ENCODE measurements at regions not wholly inside any gene's neighbourhood (a gene's known extent, or its start where the extent isn't known, plus 50 kb on each side); places are given as distances from the start of the nearest gene placed in this dataset.

DNA sequence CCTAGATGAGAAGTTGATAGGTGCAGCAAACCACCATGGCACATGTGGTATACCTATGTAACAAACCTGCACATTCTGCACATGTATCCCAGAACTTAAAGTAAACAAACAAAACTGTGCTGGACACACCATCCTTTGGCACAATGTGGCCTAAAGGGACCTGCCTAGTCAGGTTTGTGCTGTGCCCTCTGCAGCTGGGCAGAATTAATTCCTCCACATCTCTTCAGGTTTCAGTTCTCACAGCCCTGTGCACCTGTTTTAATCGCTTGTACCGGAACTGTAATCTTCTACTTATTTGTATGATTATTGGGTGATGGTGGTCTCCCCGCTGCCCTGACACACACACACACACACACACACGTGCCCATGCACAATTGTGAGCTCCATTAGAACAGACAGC, 252.7 kb downstream of the ACTR3B start:
- TF ChIP-seq, protein P1, sequence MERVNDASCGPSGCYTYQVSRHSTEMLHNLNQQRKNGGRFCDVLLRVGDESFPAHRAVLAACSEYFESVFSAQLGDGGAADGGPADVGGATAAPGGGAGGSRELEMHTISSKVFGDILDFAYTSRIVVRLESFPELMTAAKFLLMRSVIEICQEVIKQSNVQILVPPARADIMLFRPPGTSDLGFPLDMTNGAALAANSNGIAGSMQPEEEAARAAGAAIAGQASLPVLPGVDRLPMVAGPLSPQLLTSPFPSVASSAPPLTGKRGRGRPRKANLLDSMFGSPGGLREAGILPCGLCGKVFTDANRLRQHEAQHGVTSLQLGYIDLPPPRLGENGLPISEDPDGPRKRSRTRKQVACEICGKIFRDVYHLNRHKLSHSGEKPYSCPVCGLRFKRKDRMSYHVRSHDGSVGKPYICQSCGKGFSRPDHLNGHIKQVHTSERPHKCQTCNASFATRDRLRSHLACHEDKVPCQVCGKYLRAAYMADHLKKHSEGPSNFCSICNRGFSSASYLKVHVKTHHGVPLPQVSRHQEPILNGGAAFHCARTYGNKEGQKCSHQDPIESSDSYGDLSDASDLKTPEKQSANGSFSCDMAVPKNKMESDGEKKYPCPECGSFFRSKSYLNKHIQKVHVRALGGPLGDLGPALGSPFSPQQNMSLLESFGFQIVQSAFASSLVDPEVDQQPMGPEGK (CRISPR knock-in tag; IDR thresholded peaks at IDR 0.05; ENCODE audit: borderline replicate concordance) = no peak
- no peak for TF ChIP-seq ISL1 (CRISPR knock-in tag; IDR thresholded peaks at IDR 0.05)
- TF ChIP-seq ZFP3 (CRISPR knock-in tag; IDR thresholded peaks at IDR 0.05) = no peak
- no peak for TF ChIP-seq ZNF70 (CRISPR knock-in tag; IDR thresholded peaks at IDR 0.05)
- TF ChIP-seq RARB (CRISPR knock-in tag; IDR thresholded peaks at IDR 0.05) = no peak
- TF ChIP-seq ZC3H10 (CRISPR knock-in tag; IDR thresholded peaks at IDR 0.05) = no peak
- TF ChIP-seq, protein P2, sequence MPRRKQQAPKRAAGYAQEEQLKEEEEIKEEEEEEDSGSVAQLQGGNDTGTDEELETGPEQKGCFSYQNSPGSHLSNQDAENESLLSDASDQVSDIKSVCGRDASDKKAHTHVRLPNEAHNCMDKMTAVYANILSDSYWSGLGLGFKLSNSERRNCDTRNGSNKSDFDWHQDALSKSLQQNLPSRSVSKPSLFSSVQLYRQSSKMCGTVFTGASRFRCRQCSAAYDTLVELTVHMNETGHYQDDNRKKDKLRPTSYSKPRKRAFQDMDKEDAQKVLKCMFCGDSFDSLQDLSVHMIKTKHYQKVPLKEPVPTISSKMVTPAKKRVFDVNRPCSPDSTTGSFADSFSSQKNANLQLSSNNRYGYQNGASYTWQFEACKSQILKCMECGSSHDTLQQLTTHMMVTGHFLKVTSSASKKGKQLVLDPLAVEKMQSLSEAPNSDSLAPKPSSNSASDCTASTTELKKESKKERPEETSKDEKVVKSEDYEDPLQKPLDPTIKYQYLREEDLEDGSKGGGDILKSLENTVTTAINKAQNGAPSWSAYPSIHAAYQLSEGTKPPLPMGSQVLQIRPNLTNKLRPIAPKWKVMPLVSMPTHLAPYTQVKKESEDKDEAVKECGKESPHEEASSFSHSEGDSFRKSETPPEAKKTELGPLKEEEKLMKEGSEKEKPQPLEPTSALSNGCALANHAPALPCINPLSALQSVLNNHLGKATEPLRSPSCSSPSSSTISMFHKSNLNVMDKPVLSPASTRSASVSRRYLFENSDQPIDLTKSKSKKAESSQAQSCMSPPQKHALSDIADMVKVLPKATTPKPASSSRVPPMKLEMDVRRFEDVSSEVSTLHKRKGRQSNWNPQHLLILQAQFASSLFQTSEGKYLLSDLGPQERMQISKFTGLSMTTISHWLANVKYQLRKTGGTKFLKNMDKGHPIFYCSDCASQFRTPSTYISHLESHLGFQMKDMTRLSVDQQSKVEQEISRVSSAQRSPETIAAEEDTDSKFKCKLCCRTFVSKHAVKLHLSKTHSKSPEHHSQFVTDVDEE (CRISPR knock-in tag; IDR thresholded peaks at IDR 0.05) = no peak
- TF ChIP-seq BACH2 (CRISPR knock-in tag; IDR thresholded peaks at IDR 0.05; ENCODE audit: borderline replicate concordance) = no peak
- ATAC-seq = no peak

DNA sequence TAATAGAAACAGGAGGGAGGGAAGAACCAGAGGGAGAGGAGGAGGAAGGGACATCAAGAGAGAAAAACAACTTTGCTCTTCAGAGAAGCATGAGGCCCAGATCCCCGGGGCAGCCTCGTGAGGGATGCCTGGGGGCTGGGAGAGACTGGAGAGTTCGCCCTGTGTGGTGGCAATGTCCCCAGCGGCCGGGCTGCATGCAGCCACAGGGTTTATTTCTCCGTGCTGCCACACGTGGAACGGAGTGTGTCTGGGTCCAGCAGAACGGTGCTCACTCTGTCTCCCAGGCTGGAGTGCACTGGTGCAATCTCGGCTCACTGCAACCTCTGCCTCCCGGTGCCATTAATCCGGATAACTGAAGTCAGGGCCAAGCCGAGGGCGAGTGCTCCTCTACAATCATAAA, 257.7 kb downstream of the ACTR3B start:
- TF ChIP-seq SNAI2 (CRISPR knock-in tag; IDR thresholded peaks at IDR 0.05) (no peak), ZFP30 (CRISPR knock-in tag; IDR thresholded peaks at IDR 0.05) (no peak), CSDC2 (CRISPR knock-in tag; IDR thresholded peaks at IDR 0.05) (no peak), ZNF8 (CRISPR knock-in tag; IDR thresholded peaks at IDR 0.05) (no peak), GLIS3 (CRISPR knock-in tag; IDR thresholded peaks at IDR 0.05) (no peak), ESRRG (CRISPR knock-in tag; IDR thresholded peaks at IDR 0.05) (no peak), ARNTL (CRISPR knock-in tag; IDR thresholded peaks at IDR 0.05; ENCODE audit: borderline replicate concordance, low read depth) (no peak), ZC3H10 (CRISPR knock-in tag; IDR thresholded peaks at IDR 0.05) (no peak), PPARA (CRISPR knock-in tag; IDR thresholded peaks at IDR 0.05; ENCODE audit: borderline replicate concordance) (no peak), BACH2 (CRISPR knock-in tag; IDR thresholded peaks at IDR 0.05; ENCODE audit: borderline replicate concordance) (no peak), RARB (CRISPR knock-in tag; IDR thresholded peaks at IDR 0.05) (no peak)
- TF ChIP-seq, protein P1 (CRISPR knock-in tag; IDR thresholded peaks at IDR 0.05; ENCODE audit: borderline replicate concordance) = no peak
- TF ChIP-seq, protein P3, sequence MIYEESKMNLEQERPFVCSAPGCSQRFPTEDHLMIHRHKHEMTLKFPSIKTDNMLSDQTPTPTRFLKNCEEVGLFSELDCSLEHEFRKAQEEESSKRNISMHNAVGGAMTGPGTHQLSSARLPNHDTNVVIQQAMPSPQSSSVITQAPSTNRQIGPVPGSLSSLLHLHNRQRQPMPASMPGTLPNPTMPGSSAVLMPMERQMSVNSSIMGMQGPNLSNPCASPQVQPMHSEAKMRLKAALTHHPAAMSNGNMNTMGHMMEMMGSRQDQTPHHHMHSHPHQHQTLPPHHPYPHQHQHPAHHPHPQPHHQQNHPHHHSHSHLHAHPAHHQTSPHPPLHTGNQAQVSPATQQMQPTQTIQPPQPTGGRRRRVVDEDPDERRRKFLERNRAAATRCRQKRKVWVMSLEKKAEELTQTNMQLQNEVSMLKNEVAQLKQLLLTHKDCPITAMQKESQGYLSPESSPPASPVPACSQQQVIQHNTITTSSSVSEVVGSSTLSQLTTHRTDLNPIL (CRISPR knock-in tag; IDR thresholded peaks at IDR 0.05; ENCODE audit: low read depth) = no peak
- no peak for ATAC-seq

DNA sequence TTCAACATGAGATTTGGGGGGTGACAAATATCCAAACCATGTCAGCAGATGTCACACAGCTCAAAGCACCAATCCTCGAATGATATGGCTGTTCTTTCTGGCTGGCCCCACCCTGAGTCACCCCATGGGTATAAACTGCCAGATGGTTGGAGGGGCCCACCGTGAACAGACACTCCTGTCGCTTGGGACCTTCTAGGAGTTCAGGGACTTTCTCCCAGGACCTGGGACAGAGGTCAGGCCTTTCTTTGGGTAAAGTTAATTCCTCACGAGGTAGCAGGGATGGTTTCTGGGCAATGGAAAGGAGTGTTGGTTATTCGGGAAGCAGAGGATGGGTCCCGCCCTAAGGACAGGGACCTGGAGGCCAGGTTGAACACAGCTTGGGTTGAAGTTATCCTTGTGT, 262.0 kb downstream of the ACTR3B start:
- TF ChIP-seq, protein P1 (CRISPR knock-in tag; IDR thresholded peaks at IDR 0.05; ENCODE audit: borderline replicate concordance) = no peak
- TF ChIP-seq, protein P4, sequence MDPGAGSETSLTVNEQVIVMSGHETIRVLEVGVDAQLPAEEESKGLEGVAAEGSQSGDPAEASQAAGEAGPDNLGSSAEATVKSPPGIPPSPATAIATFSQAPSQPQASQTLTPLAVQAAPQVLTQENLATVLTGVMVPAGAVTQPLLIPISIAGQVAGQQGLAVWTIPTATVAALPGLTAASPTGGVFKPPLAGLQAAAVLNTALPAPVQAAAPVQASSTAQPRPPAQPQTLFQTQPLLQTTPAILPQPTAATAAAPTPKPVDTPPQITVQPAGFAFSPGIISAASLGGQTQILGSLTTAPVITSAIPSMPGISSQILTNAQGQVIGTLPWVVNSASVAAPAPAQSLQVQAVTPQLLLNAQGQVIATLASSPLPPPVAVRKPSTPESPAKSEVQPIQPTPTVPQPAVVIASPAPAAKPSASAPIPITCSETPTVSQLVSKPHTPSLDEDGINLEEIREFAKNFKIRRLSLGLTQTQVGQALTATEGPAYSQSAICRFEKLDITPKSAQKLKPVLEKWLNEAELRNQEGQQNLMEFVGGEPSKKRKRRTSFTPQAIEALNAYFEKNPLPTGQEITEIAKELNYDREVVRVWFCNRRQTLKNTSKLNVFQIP (CRISPR knock-in tag; IDR thresholded peaks at IDR 0.05; ENCODE audit: borderline replicate concordance, low read depth) = no peak
- TF ChIP-seq ISL1 (CRISPR knock-in tag; IDR thresholded peaks at IDR 0.05) = no peak
- TF ChIP-seq ZFP3 (CRISPR knock-in tag; IDR thresholded peaks at IDR 0.05) = no peak
- TF ChIP-seq RARB (CRISPR knock-in tag; IDR thresholded peaks at IDR 0.05) = no peak
- ATAC-seq = no peak

Measured in SK-N-SH treated with all-trans-retinoic acid at 6 μM for 48 hours (cell line).